Osteocyte (in vitro differentiated cells): ENCODE measurements at regions not wholly inside any gene's neighbourhood (a gene's known extent, or its start where the extent isn't known, plus 50 kb on each side); places are given as distances from the start of the nearest gene placed in this dataset.
"Not testable (repeated sequence)": the region's sequence is repeated elsewhere in the genome, so short reads cannot be mapped to it uniquely, and the experiment has no call there.

Experiments
- DNase-seq: peaks from one replicate; pipeline ENCODE4 v3.0.0; 2021; ENCODE audit warnings: mixed read lengths; ENCODE audit not compliant: unreplicated experiment; ENCODE audit errors: extremely low spot score
- H3K27ac Mint-ChIP-seq: one replicate; pipeline ENCODE4 v1.8.0; 2021; ENCODE audit warnings: mild to moderate bottlenecking, mixed read lengths; ENCODE audit not compliant: unreplicated experiment
- H3K27me3 Mint-ChIP-seq: one replicate; pipeline ENCODE4 v1.8.0; 2021; ENCODE audit warnings: mixed read lengths; ENCODE audit not compliant: unreplicated experiment
- H3K36me3 Mint-ChIP-seq: one replicate; pipeline ENCODE4 v1.8.0; 2021; ENCODE audit warnings: mixed read lengths; ENCODE audit not compliant: unreplicated experiment
- H3K4me1 Mint-ChIP-seq: one replicate; pipeline ENCODE4 v1.8.0; 2021; ENCODE audit warnings: mixed read lengths; ENCODE audit not compliant: unreplicated experiment
- H3K4me3 Mint-ChIP-seq: one replicate; pipeline ENCODE4 v1.8.0; 2021; ENCODE audit warnings: mild to moderate bottlenecking, moderate library complexity, mixed read lengths; ENCODE audit not compliant: unreplicated experiment
- H3K9me3 Mint-ChIP-seq: one replicate; pipeline ENCODE4 v1.8.0; 2021; ENCODE audit warnings: mixed read lengths; ENCODE audit not compliant: unreplicated experiment
- TF ChIP-seq, protein P1 (sequence below): fragments of 200-600 bp; sonication (generic); IDR thresholded peaks from 2 replicates; pipeline ENCODE4 v1.5.0; 2021; ENCODE audit warnings: antibody characterized with exemption, mild to moderate bottlenecking, moderate library complexity

DNA sequence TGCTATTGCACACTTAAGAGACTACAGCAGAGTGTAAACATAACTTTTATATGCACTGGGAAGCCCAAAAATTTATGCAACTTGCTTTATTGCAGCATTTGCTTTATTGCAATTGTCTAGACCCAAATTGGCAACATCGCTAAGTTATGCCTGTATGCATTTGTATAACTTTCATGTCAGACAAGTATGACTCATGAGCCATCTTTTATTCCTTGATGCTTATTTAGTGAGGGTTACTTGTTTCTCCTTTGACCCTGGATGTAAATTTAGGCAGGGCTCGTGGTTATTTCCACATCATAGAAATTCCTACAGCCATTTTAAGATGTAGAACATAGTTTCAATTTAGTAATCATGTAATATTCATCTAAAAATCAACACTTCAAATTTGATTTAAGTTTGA, 130.3 kb upstream of the LY86 start:
- DNase-seq: no peak
- H3K4me3 Mint-ChIP-seq: no peak overlapping the region
- H3K27ac Mint-ChIP-seq: no peak overlapping the region
- H3K27me3 Mint-ChIP-seq: peaks cover 11% of the 10 kb centered on the region
- H3K9me3 Mint-ChIP-seq: peaks cover 4% of the 10 kb centered on the region
- TF ChIP-seq, protein P1, sequence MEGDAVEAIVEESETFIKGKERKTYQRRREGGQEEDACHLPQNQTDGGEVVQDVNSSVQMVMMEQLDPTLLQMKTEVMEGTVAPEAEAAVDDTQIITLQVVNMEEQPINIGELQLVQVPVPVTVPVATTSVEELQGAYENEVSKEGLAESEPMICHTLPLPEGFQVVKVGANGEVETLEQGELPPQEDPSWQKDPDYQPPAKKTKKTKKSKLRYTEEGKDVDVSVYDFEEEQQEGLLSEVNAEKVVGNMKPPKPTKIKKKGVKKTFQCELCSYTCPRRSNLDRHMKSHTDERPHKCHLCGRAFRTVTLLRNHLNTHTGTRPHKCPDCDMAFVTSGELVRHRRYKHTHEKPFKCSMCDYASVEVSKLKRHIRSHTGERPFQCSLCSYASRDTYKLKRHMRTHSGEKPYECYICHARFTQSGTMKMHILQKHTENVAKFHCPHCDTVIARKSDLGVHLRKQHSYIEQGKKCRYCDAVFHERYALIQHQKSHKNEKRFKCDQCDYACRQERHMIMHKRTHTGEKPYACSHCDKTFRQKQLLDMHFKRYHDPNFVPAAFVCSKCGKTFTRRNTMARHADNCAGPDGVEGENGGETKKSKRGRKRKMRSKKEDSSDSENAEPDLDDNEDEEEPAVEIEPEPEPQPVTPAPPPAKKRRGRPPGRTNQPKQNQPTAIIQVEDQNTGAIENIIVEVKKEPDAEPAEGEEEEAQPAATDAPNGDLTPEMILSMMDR: no peak
- H3K4me1 Mint-ChIP-seq: no peaks in the 10 kb centered on the region
- H3K36me3 Mint-ChIP-seq: no peaks in the 10 kb centered on the region

DNA sequence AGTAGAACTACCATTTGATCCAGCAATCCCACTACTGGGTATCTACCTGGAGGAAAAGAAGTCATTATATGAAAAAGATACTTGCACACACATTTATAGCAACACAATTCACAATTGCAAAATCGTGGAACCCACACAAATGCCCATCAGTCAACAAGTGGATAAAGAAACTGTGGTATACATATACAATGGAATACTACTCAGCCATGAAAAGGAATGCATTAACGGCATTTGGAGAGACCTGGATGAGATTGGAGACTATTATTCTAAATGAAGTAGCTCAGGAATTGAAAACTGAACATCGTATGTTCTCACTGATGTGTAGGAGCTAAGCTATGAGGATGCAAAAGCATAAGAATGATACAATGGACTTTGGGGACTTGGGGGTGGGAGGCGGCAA, 128.6 kb upstream of the LY86 start:
- H3K27me3 Mint-ChIP-seq, H3K4me3 Mint-ChIP-seq, H3K36me3 Mint-ChIP-seq, H3K27ac Mint-ChIP-seq, DNase-seq, H3K4me1 Mint-ChIP-seq, H3K9me3 Mint-ChIP-seq: not testable (repeated sequence)

DNA sequence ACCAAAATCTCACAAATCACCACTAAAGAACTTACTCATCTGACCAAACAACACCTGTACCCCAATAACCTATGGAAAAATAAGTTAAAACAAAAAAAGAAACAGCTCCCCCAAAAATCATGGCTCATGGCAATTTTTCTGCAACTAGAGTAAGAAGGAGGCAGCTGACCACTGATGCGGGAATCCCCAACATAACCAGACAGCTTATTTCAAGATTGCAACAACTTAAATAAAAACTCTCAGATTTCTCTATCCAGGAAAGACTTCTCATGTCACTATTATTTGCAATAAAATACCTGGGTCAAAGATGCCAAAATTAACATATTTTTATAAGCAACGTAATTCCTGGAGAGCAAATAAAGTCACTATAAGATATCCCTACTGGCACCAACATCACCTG, 128.1 kb upstream of the LY86 start:
- no peak overlapping the region for H3K27ac Mint-ChIP-seq
- peaks cover 4% of the 10 kb centered on the region for H3K27me3 Mint-ChIP-seq
- H3K9me3 Mint-ChIP-seq: peaks cover 4% of the 10 kb centered on the region
- no peak for DNase-seq
- no peak overlapping the region for H3K4me3 Mint-ChIP-seq
- H3K4me1 Mint-ChIP-seq: peaks cover 3% of the 10 kb centered on the region
- H3K36me3 Mint-ChIP-seq: no peaks in the 10 kb centered on the region
- TF ChIP-seq, protein P1: no peak

DNA sequence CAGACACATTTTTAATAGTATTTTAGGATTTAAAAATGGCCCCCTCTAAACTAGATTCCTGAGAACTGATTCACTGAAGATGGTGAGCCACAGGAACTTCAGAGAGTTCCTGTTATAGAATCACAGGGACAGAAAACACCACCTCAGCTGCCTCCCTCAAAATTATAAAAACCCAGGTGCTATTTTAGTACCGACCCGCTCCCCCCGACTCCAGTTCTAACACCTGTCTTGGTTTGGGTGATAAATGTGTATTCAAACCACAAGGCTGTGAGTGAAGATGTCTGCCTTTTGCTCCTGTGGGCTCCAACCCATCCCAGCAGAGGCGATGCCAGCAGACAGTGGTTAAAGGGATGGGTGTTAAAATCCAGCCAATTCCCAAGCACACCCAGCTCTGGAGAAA, 127.4 kb upstream of the LY86 start:
- Mint-ChIP-seq H3K9me3 (peaks cover 4% of the 10 kb centered on the region), H3K27me3 (peaks cover 3% of the 10 kb centered on the region), H3K27ac (no peak overlapping the region), H3K4me1 (peaks cover 3% of the 10 kb centered on the region), H3K4me3 (no peak overlapping the region), H3K36me3 (no peaks in the 10 kb centered on the region)
- TF ChIP-seq, protein P1: no peak
- no peak for DNase-seq

DNA sequence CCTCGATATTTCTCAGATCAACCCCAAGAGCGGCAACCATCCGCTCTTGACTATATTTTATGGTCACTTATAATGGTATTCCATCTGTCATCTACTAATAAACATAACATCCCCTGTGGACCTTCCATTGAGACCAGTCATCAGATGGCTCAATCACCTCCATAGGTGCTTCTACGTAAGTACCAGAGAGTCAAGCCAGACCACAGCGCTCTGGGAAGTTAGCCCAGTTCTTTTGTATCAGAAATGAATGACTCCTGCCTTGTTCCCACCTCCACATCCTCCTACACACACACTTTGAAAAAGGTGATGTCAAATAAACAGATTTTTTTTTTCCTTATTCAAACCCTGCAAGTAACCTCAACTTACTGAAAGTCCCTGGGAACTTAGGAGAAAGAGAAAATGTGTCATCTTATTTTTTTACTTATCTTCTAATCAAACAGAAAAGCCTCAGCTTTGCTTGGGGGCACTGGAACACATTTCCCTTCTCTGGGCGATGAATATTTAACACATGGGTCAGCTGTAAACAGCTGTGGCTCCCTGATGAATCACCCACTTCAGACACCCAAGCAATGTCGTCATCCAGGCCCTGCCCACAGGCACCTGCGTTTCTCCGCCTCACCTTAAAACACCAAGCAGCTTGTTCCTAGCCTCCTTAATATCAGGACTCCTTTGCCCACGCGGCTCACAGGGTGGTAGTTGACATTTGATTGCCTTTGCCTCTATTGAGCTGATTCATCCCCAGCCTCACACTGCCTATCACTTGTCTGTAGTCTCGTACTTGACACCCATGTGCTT, 121.4 kb upstream of the LY86 start:
- no peak overlapping the region for H3K4me3 Mint-ChIP-seq
- no peaks in the 10 kb centered on the region for H3K36me3 Mint-ChIP-seq
- H3K27me3 Mint-ChIP-seq: no peaks in the 10 kb centered on the region
- H3K4me1 Mint-ChIP-seq: peaks cover 9% of the 10 kb centered on the region
- TF ChIP-seq, protein P1: no peak
- no peak for DNase-seq
- no peak overlapping the region for H3K27ac Mint-ChIP-seq
- peaks cover 13% of the 10 kb centered on the region for H3K9me3 Mint-ChIP-seq
